HG03175 (cell line): ENCODE measurements at regions not wholly inside any gene's neighbourhood (a gene's known extent, or its start where the extent isn't known, plus 50 kb on each side); places are given as distances from the start of the nearest gene placed in this dataset.

Experiments used
- ATAC-seq: cut with Tn5 transposase; IDR thresholded peaks from one replicate; pipeline ENCODE4 v1.9.1; 2021; ENCODE audit warnings: mild to moderate bottlenecking, moderate library complexity; ENCODE audit not compliant: unreplicated experiment

GRCh38 chr17:69716556-69716955 lies 302.1 kb downstream of the MAP2K6 start:
- ATAC-seq = no peak

DNA sequence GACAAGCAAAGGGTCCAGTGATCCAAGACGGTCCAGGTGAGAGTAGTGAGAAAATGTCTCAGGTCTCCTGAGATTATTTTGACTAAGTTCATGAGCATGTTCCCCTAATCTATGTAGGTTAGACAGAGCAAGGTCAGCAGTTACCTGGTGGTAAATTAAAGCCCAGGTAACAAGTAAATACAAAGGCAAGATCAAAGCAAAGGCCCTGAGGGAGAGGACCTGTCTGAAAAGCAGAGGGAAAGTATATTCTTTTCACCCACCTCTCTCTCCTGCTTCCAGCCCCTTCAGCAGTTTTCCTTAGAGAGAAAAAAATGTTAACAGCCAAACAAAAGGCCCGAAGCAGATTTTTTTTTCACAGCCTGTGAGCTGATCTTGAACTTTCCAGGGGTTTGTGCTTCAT lies 302.7 kb downstream of the MAP2K6 start:
- no peak for ATAC-seq

DNA sequence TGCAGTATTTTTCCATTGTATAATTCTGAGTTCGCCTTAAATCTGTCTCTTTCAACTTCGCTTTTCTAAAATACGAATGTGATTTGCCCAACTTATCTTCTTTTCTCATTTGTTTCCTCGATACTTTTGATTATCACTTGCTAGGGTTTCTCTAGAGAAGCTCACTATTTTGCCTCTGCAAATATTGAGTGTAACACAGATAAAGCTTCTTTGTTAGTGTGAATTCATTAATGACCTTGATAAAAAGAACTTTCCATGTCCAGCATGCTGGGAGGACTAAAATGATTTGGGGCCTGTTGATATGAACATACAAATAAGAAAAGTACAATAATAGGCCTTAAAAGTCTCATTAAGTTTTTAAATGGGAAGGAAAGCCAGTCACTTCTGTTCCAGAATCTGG lies 303.3 kb downstream of the MAP2K6 start:
- no peak for ATAC-seq

- no peak for ATAC-seq
These were observed 305.1 kb downstream of the MAP2K6 start for GRCh38 chr17:69719474-69720048.

DNA sequence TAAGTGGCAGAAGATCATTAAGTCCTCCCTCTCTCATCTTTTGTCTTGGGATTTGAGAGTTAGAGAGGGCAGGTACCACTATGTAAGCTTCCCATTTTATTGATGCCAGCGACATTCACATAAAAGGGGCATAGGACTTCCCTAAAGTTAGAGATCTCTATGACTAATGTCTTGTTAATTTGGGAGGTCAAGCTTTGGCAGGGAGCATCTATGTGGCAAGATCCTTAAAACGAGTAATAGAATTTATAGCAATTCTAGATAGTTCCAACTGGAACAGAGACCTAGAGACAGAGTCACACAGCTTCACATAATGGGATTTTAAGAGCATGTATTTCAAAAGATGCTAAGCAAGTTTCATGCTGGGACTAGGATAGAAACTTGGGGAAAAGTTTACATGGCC lies 308.0 kb downstream of the MAP2K6 start:
- no peak for ATAC-seq

- ATAC-seq = no peak
These were observed 308.8 kb downstream of the MAP2K6 start for GRCh38 chr17:69723316-69723715.

GRCh38 chr17:69723741-69724140 lies 309.2 kb downstream of the MAP2K6 start:
- ATAC-seq = no peak

DNA sequence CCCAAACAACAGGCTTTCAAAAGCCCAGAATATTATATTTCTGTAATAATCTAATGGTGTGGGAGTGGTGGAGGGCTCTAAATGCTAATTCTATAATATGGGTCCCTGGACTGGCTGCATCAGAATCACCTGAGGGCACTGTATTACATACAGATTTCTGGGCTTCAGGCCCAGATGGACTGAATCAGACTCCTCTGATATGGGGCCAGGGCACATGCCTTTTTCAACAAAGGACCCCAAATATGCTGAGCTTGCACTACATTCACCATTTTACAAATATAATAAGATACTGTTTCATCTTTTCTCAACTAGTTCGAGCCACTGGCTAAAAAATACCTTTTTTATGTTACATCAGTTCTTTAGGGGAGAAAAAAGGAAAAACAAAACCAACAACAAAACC lies 309.7 kb downstream of the MAP2K6 start:
- no peak for ATAC-seq

DNA sequence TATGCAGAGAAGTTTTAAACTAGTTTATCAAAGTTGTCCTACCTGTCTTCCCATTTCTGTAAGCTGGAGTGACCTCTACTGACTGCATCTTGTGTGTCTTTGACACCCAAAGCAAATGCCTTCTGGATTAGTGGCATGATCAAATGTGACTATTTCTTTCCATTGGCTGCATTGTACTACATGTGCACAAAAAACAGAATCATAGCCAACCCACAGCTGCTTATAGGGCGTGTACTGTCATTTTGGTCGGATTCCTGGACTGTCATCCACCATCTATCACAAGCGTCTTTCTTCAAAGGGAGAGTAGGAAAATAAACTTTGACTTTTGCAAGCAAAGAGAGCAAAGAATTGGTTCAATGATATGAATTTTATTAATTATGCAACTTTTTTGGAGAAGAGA lies 310.6 kb downstream of the MAP2K6 start:
- ATAC-seq = no peak

DNA sequence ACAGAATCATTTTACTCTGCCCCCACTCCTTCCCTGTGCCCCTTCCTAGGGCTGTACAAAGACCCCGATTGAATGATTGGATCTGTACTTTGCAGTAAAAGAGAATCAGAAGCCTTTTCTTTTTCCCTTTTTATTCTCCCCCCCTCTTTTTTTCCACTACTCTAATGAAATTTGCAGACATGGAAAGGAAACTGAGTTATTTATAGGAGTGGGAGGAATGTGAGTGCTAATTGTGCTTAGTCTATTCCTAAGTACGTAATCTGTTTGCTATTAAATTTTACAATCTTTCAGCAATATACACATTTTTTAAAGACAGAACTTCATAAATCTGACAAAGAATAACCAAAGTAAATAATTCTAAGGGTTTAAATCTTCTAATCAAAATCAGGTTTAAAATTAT lies 314.3 kb downstream of the MAP2K6 start:
- no peak for ATAC-seq

GRCh38 chr17:69729944-69730343 lies 315.4 kb downstream of the MAP2K6 start:
- ATAC-seq = no peak

DNA sequence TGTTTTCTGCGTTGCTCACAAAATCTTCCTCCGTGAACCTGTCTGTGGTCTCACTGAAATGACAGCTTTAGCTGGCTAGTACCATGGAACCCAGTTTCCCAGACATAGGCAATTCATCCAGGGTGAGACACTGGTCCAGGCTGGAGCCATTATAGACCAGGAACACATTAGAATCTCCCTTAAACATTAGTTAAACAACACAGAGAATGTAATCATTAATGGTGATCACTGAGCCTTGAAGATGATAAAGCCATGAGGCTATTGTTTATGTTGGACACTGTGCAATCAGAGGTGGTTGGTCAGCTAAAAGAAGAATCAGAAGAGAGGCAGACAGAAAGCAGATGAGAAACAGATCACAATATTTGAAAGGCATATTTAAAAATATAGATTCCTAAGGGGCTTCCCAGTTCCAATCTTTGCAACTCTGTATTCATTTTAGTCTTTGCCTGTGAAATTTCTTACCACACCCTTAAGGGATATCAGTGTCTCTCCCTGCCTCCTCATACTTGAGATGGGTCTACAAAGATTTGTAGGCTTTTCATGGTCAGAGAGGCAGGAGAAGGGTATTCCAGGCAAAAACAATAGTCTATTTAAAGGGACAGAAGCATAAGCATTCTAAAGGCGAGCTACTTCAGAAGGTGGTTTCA lies 317.9 kb downstream of the MAP2K6 start:
- no peak for ATAC-seq

DNA sequence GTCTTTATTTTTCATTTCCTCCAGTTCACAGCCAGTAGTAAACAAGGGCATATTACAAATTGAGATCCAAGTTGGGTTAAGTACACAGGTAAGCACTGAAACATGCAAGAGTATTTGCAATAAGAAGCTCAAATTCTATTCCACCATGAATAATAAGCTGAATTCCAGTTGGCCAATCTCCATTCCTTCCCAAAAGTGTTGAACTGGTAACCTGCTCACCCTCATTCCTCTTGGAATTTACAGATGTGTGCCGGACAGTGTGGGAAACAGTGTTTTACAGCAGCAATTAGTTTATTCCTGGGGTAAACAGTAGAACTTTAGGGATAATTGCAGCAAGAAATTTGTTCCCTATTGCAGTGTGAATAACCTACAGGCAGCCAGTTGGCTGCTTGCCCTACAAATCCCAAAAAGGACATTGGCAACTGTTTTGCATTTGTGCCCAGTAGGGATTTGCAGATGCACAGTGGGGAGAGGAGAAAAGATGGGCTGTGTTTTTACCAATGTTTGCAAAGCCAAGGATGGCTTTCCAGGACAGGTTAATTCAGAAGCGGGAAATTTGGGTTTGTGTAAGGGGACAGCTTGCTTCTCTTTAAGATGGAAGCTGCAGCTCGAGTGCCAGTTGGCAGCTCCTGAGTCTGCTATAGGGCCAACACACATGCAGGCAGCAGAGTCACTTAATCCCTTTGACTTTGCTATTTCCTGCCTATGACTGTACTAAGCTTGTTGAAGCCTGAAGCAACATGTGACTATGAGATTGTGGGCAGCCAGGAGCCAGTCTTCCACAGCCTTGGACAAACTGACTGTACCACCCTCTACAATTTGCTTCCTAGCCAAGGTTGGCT lies 318.9 kb downstream of the MAP2K6 start:
- no peak for ATAC-seq

DNA sequence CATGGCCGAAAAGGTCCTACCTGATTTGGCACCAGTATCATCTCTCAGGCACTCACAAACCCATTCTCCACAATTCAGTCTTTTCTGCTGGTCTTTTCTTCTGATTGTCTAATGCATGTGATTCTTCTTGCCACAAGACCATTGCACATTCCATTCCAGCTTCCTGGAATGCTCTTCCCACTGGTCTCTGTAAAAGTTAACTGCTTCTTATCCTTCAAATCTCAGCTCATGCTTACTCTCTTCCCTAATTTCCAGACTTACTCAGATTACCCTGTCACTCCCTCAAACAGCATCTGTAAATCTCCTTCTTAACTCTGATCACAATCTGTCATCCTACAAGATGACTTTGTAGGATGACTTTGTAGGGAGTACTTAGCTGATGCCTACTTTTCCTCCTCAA lies 320.2 kb downstream of the MAP2K6 start:
- no peak for ATAC-seq

DNA sequence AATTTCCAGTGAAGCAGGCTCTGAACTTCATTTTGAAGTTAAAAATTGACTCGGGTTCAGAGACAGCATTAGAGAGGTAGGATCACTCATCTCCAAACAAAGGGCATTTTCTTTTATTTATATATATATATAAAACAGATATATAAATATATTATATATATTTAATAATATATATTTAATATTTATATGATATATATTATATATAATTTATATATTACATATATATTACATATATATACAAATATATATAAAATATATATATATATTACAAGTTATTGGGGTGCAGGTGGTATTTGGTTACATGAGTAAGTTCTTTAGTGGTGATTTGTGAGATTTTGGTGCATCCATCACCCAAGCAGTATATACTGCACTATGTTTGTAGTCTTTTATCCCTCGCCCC lies 320.8 kb downstream of the MAP2K6 start:
- no peak for ATAC-seq

DNA sequence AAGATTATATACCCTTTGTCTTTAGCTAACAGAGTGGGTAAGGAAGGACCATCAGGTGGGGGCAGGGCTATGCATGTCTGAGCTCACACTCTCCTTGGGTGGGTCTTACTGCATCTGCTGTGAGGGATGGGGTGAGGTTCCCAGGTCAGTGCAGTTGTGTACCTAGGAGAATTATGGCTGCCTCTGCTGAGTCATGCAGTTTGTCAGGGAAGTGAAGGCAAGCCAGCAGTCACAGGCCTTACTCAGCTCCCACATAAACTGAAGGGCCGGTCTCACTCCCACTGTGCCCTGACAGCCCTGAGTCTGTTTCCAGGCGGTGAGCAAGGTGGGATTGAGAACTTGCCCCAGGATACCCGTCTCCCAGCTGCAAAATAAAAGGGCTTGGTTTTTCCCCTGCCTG lies 328.6 kb downstream of the MAP2K6 start:
- no peak for ATAC-seq

- no peak for ATAC-seq
These were observed 330.1 kb downstream of the MAP2K6 start for GRCh38 chr17:69744512-69745070.

DNA sequence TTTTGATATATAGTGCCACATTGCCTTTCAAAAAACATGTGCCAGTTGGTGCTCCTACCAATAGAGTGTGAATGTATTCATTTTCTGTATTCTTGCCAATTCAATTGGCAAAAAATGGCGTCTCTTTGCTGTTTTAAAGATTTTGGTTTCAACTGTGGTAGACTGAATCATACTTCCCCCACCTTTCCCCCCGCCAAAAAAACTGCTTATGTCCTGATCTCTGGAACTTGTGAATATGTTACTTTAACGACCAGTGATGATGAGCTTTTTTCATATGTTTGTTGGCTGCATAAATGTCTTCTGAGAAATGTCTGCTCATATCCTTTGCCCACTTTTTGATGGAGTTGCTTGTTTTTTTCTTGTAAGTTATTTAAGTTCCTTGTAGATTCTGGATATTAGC lies 325.1 kb upstream of the KCNJ16 start:
- no peak for ATAC-seq

DNA sequence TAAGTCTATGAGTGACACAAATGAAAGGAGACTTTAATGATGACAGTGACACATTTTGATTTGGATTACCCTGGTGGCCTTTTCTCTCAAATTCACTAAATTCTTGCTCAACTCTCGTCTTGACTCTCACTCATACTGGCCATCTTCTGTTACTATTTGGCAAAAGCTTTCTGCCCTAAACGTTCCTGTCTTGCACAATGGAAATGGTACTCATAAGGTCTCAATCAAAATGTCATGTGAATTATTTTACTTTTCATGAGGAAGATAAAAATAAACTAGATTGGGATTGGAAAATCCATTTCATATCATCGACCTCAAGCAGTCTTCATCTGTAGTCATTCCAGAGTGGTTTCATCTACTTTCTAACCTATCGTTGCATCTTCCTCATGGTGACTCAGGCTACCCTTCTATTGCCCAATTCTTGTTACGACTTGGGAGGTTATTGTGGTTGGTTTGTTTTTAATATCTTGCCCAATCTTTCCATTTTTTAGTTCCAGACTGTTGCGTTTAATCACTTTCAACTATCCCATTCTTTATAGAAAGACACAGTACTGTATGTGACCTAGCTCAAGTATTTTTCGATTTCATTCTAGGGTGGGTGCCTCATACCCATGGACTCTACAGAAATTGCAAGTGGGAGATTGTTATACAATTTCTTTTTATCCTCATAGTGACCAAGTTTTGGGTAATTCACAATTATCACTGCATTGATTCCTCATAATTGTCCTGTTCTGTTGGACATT lies 317.2 kb upstream of the KCNJ16 start:
- no peak for ATAC-seq

DNA sequence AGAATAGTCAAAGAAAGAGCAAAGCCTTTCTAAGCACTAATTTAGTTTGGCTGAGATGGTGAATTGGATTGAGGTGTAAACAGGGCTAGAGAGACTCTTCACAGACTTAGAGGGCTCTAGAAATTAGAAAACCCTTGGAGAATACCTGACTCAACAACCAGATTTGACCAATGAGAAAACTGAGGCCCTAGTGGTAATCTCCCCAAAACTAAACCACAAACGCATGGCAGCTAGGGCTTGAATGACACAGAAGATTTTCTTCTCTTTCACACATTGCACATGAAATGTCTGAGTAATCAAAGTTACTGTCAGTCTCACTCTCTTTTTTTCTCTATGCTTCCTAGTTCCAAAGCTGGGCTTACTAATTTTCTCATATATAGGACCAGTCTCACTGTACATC lies 314.5 kb upstream of the KCNJ16 start:
- ATAC-seq = no peak

GRCh38 chr17:69761011-69761410 lies 314.0 kb upstream of the KCNJ16 start:
- ATAC-seq = no peak
